Loucy (cell line): ENCODE measurements at regions not wholly inside any gene's neighbourhood (a gene's known extent, or its start where the extent isn't known, plus 50 kb on each side); places are given as distances from the start of the nearest gene placed in this dataset.

ENCODE experiments used
- CTCF ChIP-seq: fragments of 200-600 bp; sonication (generic); conservative IDR thresholded peaks from 2 replicates; pipeline ENCODE4 v1.5.1; 2014; ENCODE audit warnings: mild to moderate bottlenecking, antibody characterized with exemption, low read length
- EZH2phosphoT487 ChIP-seq: fragments of 200-600 bp; IDR thresholded peaks from 2 replicates; pipeline ENCODE4 v1.6.1; 2018; ENCODE audit warnings: antibody characterized with exemption, mild to moderate bottlenecking, moderate library complexity, borderline replicate concordance

GRCh38 chr18:76640438-76640837, 145.4 kb upstream of the ZNF516 start:
- TF ChIP-seq CTCF = no peak
- TF ChIP-seq EZH2phosphoT487 = no peak
